ENCODE measurements at regions not wholly inside any gene's neighbourhood (a gene's known extent, or its start where the extent isn't known, plus 50 kb on each side); places are given as distances from the start of the nearest gene placed in this dataset.

DNA sequence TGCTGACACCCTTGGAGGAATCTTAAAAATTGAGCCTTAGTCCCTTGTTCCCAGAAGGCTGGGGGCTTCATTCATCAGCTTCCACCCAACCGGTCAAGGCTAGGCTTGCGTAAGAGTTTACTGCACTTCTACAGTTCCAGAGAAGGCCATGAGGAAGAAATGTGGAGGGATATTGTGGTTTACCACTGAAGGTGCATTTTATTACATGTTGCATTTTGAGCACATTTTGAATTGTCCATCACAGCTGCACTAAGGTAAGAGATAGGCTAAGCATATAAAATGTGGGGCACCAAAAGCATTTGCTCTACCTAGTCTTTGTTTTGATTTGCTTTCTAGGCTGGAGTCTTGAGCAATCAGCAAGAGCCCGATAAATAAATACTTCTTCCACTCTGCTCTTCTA, 167.1 kb upstream of the PAPPA start:
- Histone ChIP-seq H3K9ac (ENCODE audit: extremely low read depth, low read length, poor library complexity, severe bottlenecking) (no peak overlapping the region), H3K36me3 (ENCODE audit: control insufficient read depth, insufficient read depth, low read length) (no peaks in the 10 kb centered on the region), H3K4me1 (ENCODE audit: control insufficient read depth, insufficient read depth, low read length) (no peaks in the 10 kb centered on the region), H3K27ac (ENCODE audit: low read depth, low read length) (no peak overlapping the region), H3K9me3 (ENCODE audit: control insufficient read depth, low read length) (no peaks in the 10 kb centered on the region), H3K27me3 (ENCODE audit: control insufficient read depth, insufficient read depth, low read length, poor library complexity, severe bottlenecking) (no peaks in the 10 kb centered on the region), H3K4me3 (ENCODE audit: low read length) (no peak overlapping the region)
- DNase-seq = no peak
- Mint-ChIP-seq H3K4me3 (no peak overlapping the region), H3K36me3 (ENCODE audit: low read depth) (no peaks in the 10 kb centered on the region), H3K9me3 (no peaks in the 10 kb centered on the region), H3K4me1 (no peaks in the 10 kb centered on the region), H3K27ac (no peak overlapping the region), H3K27me3 (ENCODE audit: insufficient read depth) (no peaks in the 10 kb centered on the region)
- WGBS, 2 experiments (ENCODE audit: insufficient coverage in 1 of 2, insufficient read length in 1 of 2) = 98 to 100% methylated on average over 2 to 3 of the region's 3 CpGs
- TF ChIP-seq, protein P1, sequence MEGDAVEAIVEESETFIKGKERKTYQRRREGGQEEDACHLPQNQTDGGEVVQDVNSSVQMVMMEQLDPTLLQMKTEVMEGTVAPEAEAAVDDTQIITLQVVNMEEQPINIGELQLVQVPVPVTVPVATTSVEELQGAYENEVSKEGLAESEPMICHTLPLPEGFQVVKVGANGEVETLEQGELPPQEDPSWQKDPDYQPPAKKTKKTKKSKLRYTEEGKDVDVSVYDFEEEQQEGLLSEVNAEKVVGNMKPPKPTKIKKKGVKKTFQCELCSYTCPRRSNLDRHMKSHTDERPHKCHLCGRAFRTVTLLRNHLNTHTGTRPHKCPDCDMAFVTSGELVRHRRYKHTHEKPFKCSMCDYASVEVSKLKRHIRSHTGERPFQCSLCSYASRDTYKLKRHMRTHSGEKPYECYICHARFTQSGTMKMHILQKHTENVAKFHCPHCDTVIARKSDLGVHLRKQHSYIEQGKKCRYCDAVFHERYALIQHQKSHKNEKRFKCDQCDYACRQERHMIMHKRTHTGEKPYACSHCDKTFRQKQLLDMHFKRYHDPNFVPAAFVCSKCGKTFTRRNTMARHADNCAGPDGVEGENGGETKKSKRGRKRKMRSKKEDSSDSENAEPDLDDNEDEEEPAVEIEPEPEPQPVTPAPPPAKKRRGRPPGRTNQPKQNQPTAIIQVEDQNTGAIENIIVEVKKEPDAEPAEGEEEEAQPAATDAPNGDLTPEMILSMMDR (conservative IDR thresholded peaks at IDR 0.05) = no peak

DNA sequence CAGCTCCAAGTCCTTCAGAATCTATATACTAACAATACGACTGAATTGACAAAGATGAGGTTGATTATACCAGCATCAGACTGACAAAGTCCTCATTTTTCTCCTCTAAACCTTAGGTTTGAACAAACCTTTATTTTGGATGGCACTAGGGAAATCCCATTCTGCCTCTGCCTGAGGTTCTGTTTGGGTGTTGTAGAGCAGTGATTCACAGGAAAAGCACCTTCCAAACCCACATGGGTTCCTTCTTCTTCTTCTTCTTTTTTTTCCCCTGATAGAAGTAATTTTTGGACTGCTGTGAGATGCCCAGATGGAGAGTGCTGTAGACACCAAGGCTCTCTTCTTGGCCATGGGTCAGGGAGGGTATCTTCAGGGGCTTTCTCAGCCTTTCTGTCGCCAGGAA, 164.9 kb upstream of the PAPPA start:
- WGBS, 2 experiments (ENCODE audit: insufficient coverage in 1 of 2, insufficient read length in 1 of 2) = 83 to 94% methylated on average over 1 to 2 of the region's 2 CpGs
- Mint-ChIP-seq H3K36me3 (ENCODE audit: low read depth) (no peaks in the 10 kb centered on the region), H3K27ac (no peak overlapping the region), H3K9me3 (no peaks in the 10 kb centered on the region), H3K4me1 (no peaks in the 10 kb centered on the region), H3K4me3 (no peak overlapping the region), H3K27me3 (ENCODE audit: insufficient read depth) (no peaks in the 10 kb centered on the region)
- no peaks in the 10 kb centered on the region for H3K27me3 ChIP-seq (ENCODE audit: control insufficient read depth, insufficient read depth, low read length, poor library complexity, severe bottlenecking)
- no peak overlapping the region for H3K27ac ChIP-seq (ENCODE audit: low read depth, low read length)
- TF ChIP-seq, protein P1 (conservative IDR thresholded peaks at IDR 0.05) = no peak
- no peaks in the 10 kb centered on the region for H3K4me1 ChIP-seq (ENCODE audit: control insufficient read depth, insufficient read depth, low read length)
- no peak overlapping the region for H3K4me3 ChIP-seq (ENCODE audit: low read length)
- no peak overlapping the region for H3K9ac ChIP-seq (ENCODE audit: extremely low read depth, low read length, poor library complexity, severe bottlenecking)
- DNase-seq = no peak
- H3K9me3 ChIP-seq (ENCODE audit: control insufficient read depth, low read length) = no peaks in the 10 kb centered on the region
- no peaks in the 10 kb centered on the region for H3K36me3 ChIP-seq (ENCODE audit: control insufficient read depth, insufficient read depth, low read length)

DNA sequence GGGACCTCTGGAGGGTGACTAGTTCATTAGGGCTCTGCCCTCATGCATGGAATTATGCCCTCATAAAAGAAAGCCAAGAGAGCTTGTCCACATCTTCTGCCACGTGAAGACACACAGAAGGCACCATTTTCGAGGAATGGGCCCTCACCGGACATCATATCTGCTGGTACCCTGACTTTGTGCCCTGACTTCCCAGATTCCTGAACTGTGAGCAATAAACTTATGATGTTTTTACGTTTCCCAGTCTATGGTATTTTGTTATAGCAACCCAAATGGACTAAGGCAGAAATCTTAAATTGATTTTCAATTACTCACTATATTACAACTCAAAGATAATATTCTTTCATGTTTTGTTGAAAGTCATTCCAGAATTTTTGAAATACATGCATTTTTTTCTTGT, 163.8 kb upstream of the PAPPA start:
- no peak overlapping the region for H3K27ac Mint-ChIP-seq
- H3K9ac ChIP-seq (ENCODE audit: extremely low read depth, low read length, poor library complexity, severe bottlenecking) = no peak overlapping the region
- TF ChIP-seq, protein P1 (conservative IDR thresholded peaks at IDR 0.05) = no peak
- H3K27me3 ChIP-seq (ENCODE audit: control insufficient read depth, insufficient read depth, low read length, poor library complexity, severe bottlenecking) = no peaks in the 10 kb centered on the region
- no peaks in the 10 kb centered on the region for H3K36me3 Mint-ChIP-seq (ENCODE audit: low read depth)
- H3K27me3 Mint-ChIP-seq (ENCODE audit: insufficient read depth) = no peaks in the 10 kb centered on the region
- H3K36me3 ChIP-seq (ENCODE audit: control insufficient read depth, insufficient read depth, low read length) = no peaks in the 10 kb centered on the region
- no peaks in the 10 kb centered on the region for H3K9me3 Mint-ChIP-seq
- H3K27ac ChIP-seq (ENCODE audit: low read depth, low read length) = no peak overlapping the region
- no peak overlapping the region for H3K4me3 Mint-ChIP-seq
- no peak overlapping the region for H3K4me3 ChIP-seq (ENCODE audit: low read length)
- 87 to 95% methylated on average over 4 of the region's 4 CpGs for WGBS, 2 experiments (ENCODE audit: insufficient coverage in 1 of 2, insufficient read length in 1 of 2)
- H3K4me1 Mint-ChIP-seq = no peaks in the 10 kb centered on the region
- H3K4me1 ChIP-seq (ENCODE audit: control insufficient read depth, insufficient read depth, low read length) = no peaks in the 10 kb centered on the region
- no peaks in the 10 kb centered on the region for H3K9me3 ChIP-seq (ENCODE audit: control insufficient read depth, low read length)
- DNase-seq = no peak

Data from endodermal cell (in vitro differentiated cells).